GM23248 (cell line): ENCODE measurements at regions not wholly inside any gene's neighbourhood (a gene's known extent, or its start where the extent isn't known, plus 50 kb on each side); places are given as distances from the start of the nearest gene placed in this dataset.

Source experiments
- EZH2 ChIP-seq: fragments of 200-600 bp; sonication (generic); IDR thresholded peaks from 2 replicates; pipeline ENCODE4 v1.6.1; 2018; ENCODE audit warnings: antibody characterized with exemption, mild to moderate bottlenecking; ENCODE audit not compliant: insufficient read depth, poor library complexity, severe bottlenecking
- EZH2phosphoT487 ChIP-seq: fragments of 200-600 bp; sonication (generic); IDR thresholded peaks from 2 replicates; pipeline ENCODE4 v1.6.1; 2018; ENCODE audit warnings: antibody characterized with exemption, moderate library complexity, mild to moderate bottlenecking, low read depth; ENCODE audit not compliant: insufficient read depth

GRCh38 chr16:86371083-86371803 is 139.1 kb upstream of the FOXF1 start:
- TF ChIP-seq EZH2phosphoT487 (no peak), EZH2 (no peak)
